Breast epithelium (tissue), 4 donors: ENCODE measurements at regions not wholly inside any gene's neighbourhood (a gene's known extent, or its start where the extent isn't known, plus 50 kb on each side); places are given as distances from the start of the nearest gene placed in this dataset.

Experiments used
- DNase-seq, 2 donors: peaks; one replicate each; pipeline ENCODE4 v3.0.0-alpha.2; 2019; ENCODE audit warnings: low spot score in 2 of 2
- H3K27ac ChIP-seq, 2 donors: fragments of 200-600 bp; sonication (generic) in 1 of 2; one replicate each; pipeline ENCODE4 v1.5.1; 2016 to 2019; ENCODE audit warnings: mild to moderate bottlenecking in 1 of 2
- H3K27me3 ChIP-seq, 2 donors: fragments of 200-600 bp; sonication (generic) in 1 of 2; one replicate each; pipeline versions ENCODE4 v1.5.1 to v1.6.0; 2017 to 2019; ENCODE audit warnings: control low read depth in 1 of 2, mild to moderate bottlenecking in 1 of 2
- H3K36me3 ChIP-seq: fragments of 200-600 bp; one replicate; pipeline ENCODE4 v1.5.1; 2019
- H3K4me1 ChIP-seq, 2 donors: fragments of 200-600 bp; sonication (generic); one replicate each; pipeline ENCODE4 v1.5.1; 2016 to 2019; ENCODE audit warnings: control low read depth in 1 of 2
- H3K4me3 ChIP-seq, 3 donors: fragments of 200-600 bp; sonication (generic); 1 replicate in 2 of 3; 2 replicates in 1 of 3; pipeline ENCODE4 v1.5.1; 2016 to 2019; ENCODE audit warnings: mild to moderate bottlenecking in 3 of 3, moderate library complexity in 2 of 3
- H3K9me3 ChIP-seq, 2 donors: fragments of 200-600 bp; sonication (generic) in 1 of 2; one replicate each; pipeline ENCODE4 v1.5.1; 2016 to 2019; ENCODE audit warnings: control low read depth in 1 of 2
- POLR2A ChIP-seq: fragments of 450-650 bp; IDR thresholded peaks from one replicate; pipeline ENCODE4 v1.6.1; 2016; ENCODE audit warnings: antibody characterized with exemption, mild to moderate bottlenecking, moderate library complexity
- POLR2AphosphoS5 ChIP-seq, 3 donors: sonication (generic); formaldehyde crosslinking; IDR thresholded peaks; one replicate each; pipeline ENCODE4 v1.6.1; 2017; ENCODE audit warnings: antibody characterized with exemption in 3 of 3
- intact Hi-C: fragments of 100-400 bp; cut with DNase I; formaldehyde crosslinking; loops from one replicate; pipeline ENCODE4 v1.15.1; 2023; ENCODE audit warnings: low total_unique reads
- TF ChIP-seq, protein P1 (sequence below), 3 donors: fragments of 450-650 bp; IDR thresholded peaks; one replicate each; pipeline ENCODE4 v1.5.1; 2016 to 2017; ENCODE audit warnings: antibody characterized with exemption in 3 of 3, mild to moderate bottlenecking in 3 of 3, moderate library complexity in 3 of 3

- no peak for DNase-seq
- Histone ChIP-seq H3K27me3 (no peaks in the 10 kb centered on the region), H3K4me1 (no peaks in the 10 kb centered on the region), H3K9me3 (no peaks in the 10 kb centered on the region), H3K4me3 (no peak overlapping the region), H3K27ac (no peak overlapping the region), H3K36me3 (no peaks in the 10 kb centered on the region)
- intact Hi-C loops: no loop called here
- TF ChIP-seq POLR2AphosphoS5 (IDR thresholded peaks at IDR 0.05) (no peak), POLR2A (no peak)
Measured at GRCh38 chr6:130577178-130577919, 211.5 kb downstream of the TMEM200A start.

- Histone ChIP-seq H3K36me3 (no peaks in the 10 kb centered on the region), H3K9me3 (no peaks in the 10 kb centered on the region), H3K4me1 (no peaks in the 10 kb centered on the region), H3K27ac (no peak overlapping the region), H3K4me3 (no peak overlapping the region), H3K27me3 (no peaks in the 10 kb centered on the region)
- intact Hi-C loops: no loop called here
- TF ChIP-seq, protein P1, sequence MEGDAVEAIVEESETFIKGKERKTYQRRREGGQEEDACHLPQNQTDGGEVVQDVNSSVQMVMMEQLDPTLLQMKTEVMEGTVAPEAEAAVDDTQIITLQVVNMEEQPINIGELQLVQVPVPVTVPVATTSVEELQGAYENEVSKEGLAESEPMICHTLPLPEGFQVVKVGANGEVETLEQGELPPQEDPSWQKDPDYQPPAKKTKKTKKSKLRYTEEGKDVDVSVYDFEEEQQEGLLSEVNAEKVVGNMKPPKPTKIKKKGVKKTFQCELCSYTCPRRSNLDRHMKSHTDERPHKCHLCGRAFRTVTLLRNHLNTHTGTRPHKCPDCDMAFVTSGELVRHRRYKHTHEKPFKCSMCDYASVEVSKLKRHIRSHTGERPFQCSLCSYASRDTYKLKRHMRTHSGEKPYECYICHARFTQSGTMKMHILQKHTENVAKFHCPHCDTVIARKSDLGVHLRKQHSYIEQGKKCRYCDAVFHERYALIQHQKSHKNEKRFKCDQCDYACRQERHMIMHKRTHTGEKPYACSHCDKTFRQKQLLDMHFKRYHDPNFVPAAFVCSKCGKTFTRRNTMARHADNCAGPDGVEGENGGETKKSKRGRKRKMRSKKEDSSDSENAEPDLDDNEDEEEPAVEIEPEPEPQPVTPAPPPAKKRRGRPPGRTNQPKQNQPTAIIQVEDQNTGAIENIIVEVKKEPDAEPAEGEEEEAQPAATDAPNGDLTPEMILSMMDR (IDR thresholded peaks at IDR 0.05): no peak
- DNase-seq: no peak
Measured at GRCh38 chr6:130578713-130579112, 212.9 kb downstream of the TMEM200A start.

DNA sequence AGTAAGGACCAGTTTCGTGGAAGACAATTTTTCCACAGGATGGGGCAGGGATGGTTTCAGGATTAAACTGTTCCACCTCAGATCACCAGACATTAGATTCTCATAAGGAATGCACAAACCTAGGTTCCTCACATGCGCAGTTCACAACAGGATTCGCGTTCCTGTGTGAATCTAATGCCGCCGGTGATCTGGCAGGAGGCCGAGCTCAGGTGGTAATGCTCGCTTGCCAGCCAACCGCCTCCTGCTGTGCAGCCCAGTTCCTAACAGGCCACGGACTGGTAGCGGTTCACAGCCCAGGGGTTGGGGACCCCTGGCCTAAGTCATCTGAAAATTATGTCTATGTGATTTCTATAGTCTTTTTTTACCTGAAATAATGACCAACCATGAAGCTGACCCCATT, 217.5 kb downstream of the TMEM200A start:
- Histone ChIP-seq H3K27ac (no peak overlapping the region), H3K36me3 (no peaks in the 10 kb centered on the region), H3K4me1 (no peaks in the 10 kb centered on the region), H3K27me3 (no peaks in the 10 kb centered on the region), H3K9me3 (no peaks in the 10 kb centered on the region), H3K4me3 (no peak overlapping the region)
- intact Hi-C loops: no loop called here
- DNase-seq: no peak
- TF ChIP-seq POLR2AphosphoS5 (IDR thresholded peaks at IDR 0.05): no peak
- TF ChIP-seq, protein P1 (IDR thresholded peaks at IDR 0.05): no peak
- no peak for TF ChIP-seq POLR2A

GRCh38 chr6:130585587-130585986, 219.8 kb downstream of the TMEM200A start:
- no peaks in the 10 kb centered on the region for H3K4me1 ChIP-seq
- H3K27me3 ChIP-seq: no peaks in the 10 kb centered on the region
- no peak for DNase-seq
- H3K9me3 ChIP-seq: no peaks in the 10 kb centered on the region
- no peaks in the 10 kb centered on the region for H3K36me3 ChIP-seq
- intact Hi-C loops: no loop called here
- no peak overlapping the region for H3K27ac ChIP-seq
- TF ChIP-seq POLR2A (no peak), POLR2AphosphoS5 (IDR thresholded peaks at IDR 0.05) (no peak)
- TF ChIP-seq, protein P1 (IDR thresholded peaks at IDR 0.05): no peak
- no peak overlapping the region for H3K4me3 ChIP-seq

- no peaks in the 10 kb centered on the region for H3K36me3 ChIP-seq
- TF ChIP-seq POLR2AphosphoS5 (IDR thresholded peaks at IDR 0.05) (no peak), POLR2A (no peak)
- TF ChIP-seq, protein P1 (IDR thresholded peaks at IDR 0.05): no peak
- H3K4me3 ChIP-seq: no peak overlapping the region
- no peaks in the 10 kb centered on the region for H3K4me1 ChIP-seq
- H3K27ac ChIP-seq: no peak overlapping the region
- peaks cover 0 to 10% of the 10 kb centered on the region in 2 donors for H3K9me3 ChIP-seq
- DNase-seq: no peak
- H3K27me3 ChIP-seq: no peaks in the 10 kb centered on the region
- intact Hi-C loops: no loop called here
Measured at GRCh38 chr6:130587778-130588520, 222.1 kb downstream of the TMEM200A start.
